ENCODE measurements at regions not wholly inside any gene's neighbourhood (a gene's known extent, or its start where the extent isn't known, plus 50 kb on each side); places are given as distances from the start of the nearest gene placed in this dataset.

DNA sequence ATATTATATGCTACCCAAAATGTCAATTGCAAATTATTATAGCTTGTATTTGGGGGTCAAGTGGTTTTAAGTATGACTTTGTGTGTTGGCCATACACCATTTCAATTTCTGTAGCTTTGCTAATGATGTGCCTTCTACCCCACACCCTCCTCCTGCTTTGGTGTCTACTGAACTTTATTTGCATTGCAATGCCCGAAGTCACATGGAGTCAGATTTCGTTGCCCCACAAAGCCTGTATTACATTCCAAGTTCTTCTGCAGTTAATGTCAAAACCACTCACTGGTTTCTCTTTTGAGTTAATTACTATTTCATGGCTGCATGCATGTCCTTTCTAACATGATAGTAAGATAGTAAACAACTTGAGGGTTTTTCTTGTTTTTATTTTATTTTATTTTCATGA is 528.9 kb downstream of the RIT2 start:
- WGBS (ENCODE audit: extremely low coverage, insufficient read length, low lambda C conversion rate), result no CpG with 5 or more reads among the region's 2 CpGs
- no peak overlapping the region for H4K91ac ChIP-seq (ENCODE audit: insufficient read length, low read depth, low read length)
- H3K27me3 ChIP-seq (ENCODE audit: insufficient read depth, low read length), result no peaks in the 10 kb centered on the region
- peaks cover 49 to 55% of the 10 kb centered on the region in 2 experiments for H3K4me1 Mint-ChIP-seq
- H3K4me3 Mint-ChIP-seq, result no peak overlapping the region; a peak in 1 of 5 replicates
- H3K36me3 Mint-ChIP-seq (ENCODE audit: insufficient read depth in 1 of 3, low read depth in 3 of 3), result peaks cover 7 to 21% (median 7%) of the 10 kb centered on the region in 3 experiments; a peak in 5 of 7 replicates
- H3K4ac ChIP-seq (ENCODE audit: low read depth, low read length), result no peak overlapping the region
- no peak overlapping the region for H2BK5ac ChIP-seq (ENCODE audit: insufficient read length, low read length)
- H3K9me3 Mint-ChIP-seq, result peaks cover 6 to 9% of the 10 kb centered on the region in 2 experiments; a peak in 2 of 5 replicates
- no peak overlapping the region for H3K9ac ChIP-seq (ENCODE audit: extremely low read depth, insufficient read length, low read length)
- H3K4me1 ChIP-seq (ENCODE audit: insufficient read depth, low read length), result no peaks in the 10 kb centered on the region; the same call in 1 of the 2 replicates
- no peak overlapping the region for H2BK20ac ChIP-seq (ENCODE audit: low read depth, low read length, poor library complexity, severe bottlenecking)
- H3K18ac ChIP-seq (ENCODE audit: insufficient read length, low read depth, low read length), result no peak overlapping the region
- H4K20me1 ChIP-seq (ENCODE audit: control insufficient read depth, insufficient read depth, insufficient read length), result no peaks in the 10 kb centered on the region
- no peak overlapping the region for H2BK120ac ChIP-seq (ENCODE audit: low read depth, low read length, poor library complexity, severe bottlenecking)
- H3K27ac ChIP-seq (ENCODE audit: insufficient read length, low read depth, low read length), result no peak overlapping the region
- H2BK15ac ChIP-seq (ENCODE audit: low read depth, low read length), result no peak overlapping the region
- TF ChIP-seq, protein P1, sequence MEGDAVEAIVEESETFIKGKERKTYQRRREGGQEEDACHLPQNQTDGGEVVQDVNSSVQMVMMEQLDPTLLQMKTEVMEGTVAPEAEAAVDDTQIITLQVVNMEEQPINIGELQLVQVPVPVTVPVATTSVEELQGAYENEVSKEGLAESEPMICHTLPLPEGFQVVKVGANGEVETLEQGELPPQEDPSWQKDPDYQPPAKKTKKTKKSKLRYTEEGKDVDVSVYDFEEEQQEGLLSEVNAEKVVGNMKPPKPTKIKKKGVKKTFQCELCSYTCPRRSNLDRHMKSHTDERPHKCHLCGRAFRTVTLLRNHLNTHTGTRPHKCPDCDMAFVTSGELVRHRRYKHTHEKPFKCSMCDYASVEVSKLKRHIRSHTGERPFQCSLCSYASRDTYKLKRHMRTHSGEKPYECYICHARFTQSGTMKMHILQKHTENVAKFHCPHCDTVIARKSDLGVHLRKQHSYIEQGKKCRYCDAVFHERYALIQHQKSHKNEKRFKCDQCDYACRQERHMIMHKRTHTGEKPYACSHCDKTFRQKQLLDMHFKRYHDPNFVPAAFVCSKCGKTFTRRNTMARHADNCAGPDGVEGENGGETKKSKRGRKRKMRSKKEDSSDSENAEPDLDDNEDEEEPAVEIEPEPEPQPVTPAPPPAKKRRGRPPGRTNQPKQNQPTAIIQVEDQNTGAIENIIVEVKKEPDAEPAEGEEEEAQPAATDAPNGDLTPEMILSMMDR (conservative IDR thresholded peaks at IDR 0.05), result no peak
- no peak overlapping the region for H2AFZ ChIP-seq (ENCODE audit: low read length)
- H2BK12ac ChIP-seq (ENCODE audit: insufficient read length, low read depth, low read length), result no peak overlapping the region
- H3K9me3 ChIP-seq (ENCODE audit: control insufficient read depth, low read depth, low read length), result no peaks in the 10 kb centered on the region
- no peak overlapping the region for H4K8ac ChIP-seq (replicated peaks; ENCODE audit: insufficient read length, low read depth, low read length)
- no peaks in the 10 kb centered on the region; the same call in 1 of the 2 replicates for H3K27me3 Mint-ChIP-seq (ENCODE audit: low read depth)
- H3K4me2 ChIP-seq (ENCODE audit: insufficient read depth, insufficient read length, low read length), result no peak overlapping the region
- no peak overlapping the region for H2AK5ac ChIP-seq (ENCODE audit: insufficient read length, low read length)
- DNase-seq, result no peak
- H3T11ph ChIP-seq (ENCODE audit: low read length), result no peak overlapping the region
- peak overlapping the region in 1 of 3 experiments; percentile 43; a peak in 1 of 7 replicates for H3K27ac Mint-ChIP-seq
- no peak overlapping the region for H3K14ac ChIP-seq (ENCODE audit: insufficient read depth, low read length)
- H3K23ac ChIP-seq (ENCODE audit: insufficient read length, low read depth, low read length), result no peak overlapping the region
- H3K79me2 ChIP-seq (ENCODE audit: insufficient read depth, low read length), result no peaks in the 10 kb centered on the region
- no peak overlapping the region for H4K5ac ChIP-seq (ENCODE audit: insufficient read length, low read depth, low read length)
- no peak overlapping the region for H3K56ac ChIP-seq (ENCODE audit: insufficient read length, low read depth, low read length)
- no peaks in the 10 kb centered on the region for H3K79me1 ChIP-seq (ENCODE audit: insufficient read depth, low read depth, low read length, poor library complexity, severe bottlenecking)
- H3K23me2 ChIP-seq (ENCODE audit: insufficient read length, low read depth, low read length, poor library complexity, severe bottlenecking), result no peaks in the 10 kb centered on the region
